ENCODE measurements at regions not wholly inside any gene's neighbourhood (a gene's known extent, or its start where the extent isn't known, plus 50 kb on each side); places are given as distances from the start of the nearest gene placed in this dataset.
"Not testable (repeated sequence)": the region's sequence is repeated elsewhere in the genome, so short reads cannot be mapped to it uniquely, and the experiment has no call there.

- DNase-seq (ENCODE audit: low read depth), result no peak
- no peak for TF ChIP-seq CTCF (conservative IDR thresholded peaks at IDR 0.05; ENCODE audit: low read depth, low read length)
These were observed 89.9 kb downstream of the RFPL4B start for GRCh38 chr6:112437058-112437457.

GRCh38 chr6:112439010-112439409 lies 91.9 kb downstream of the RFPL4B start:
- no peak for DNase-seq (ENCODE audit: low read depth)
- no peak for TF ChIP-seq CTCF (conservative IDR thresholded peaks at IDR 0.05; ENCODE audit: low read depth, low read length)

More at GRCh38 chr6:112437058-112437457, 89.9 kb downstream of the RFPL4B start:
- H3K4me3 ChIP-seq (ENCODE audit: low read length), result no peak overlapping the region

GRCh38 chr6:112439432-112439831 lies 92.3 kb downstream of the RFPL4B start:
- H3K4me3 ChIP-seq (ENCODE audit: low read length), result no peak overlapping the region
- DNase-seq (ENCODE audit: low read depth), result no peak
- TF ChIP-seq CTCF (conservative IDR thresholded peaks at IDR 0.05; ENCODE audit: low read depth, low read length), result no peak

More at GRCh38 chr6:112439010-112439409, 91.9 kb downstream of the RFPL4B start:
- no peak overlapping the region for H3K4me3 ChIP-seq (ENCODE audit: low read length)

GRCh38 chr6:112441607-112442006 lies 94.5 kb downstream of the RFPL4B start:
- TF ChIP-seq CTCF (conservative IDR thresholded peaks at IDR 0.05; ENCODE audit: low read depth, low read length), result no peak
- DNase-seq (ENCODE audit: low read depth), result no peak
- no peak overlapping the region for H3K4me3 ChIP-seq (ENCODE audit: low read length)

- no peak for TF ChIP-seq CTCF (conservative IDR thresholded peaks at IDR 0.05; ENCODE audit: low read depth, low read length)
- peak; percentile 72 for DNase-seq (ENCODE audit: low read depth)
- no peak overlapping the region for H3K4me3 ChIP-seq (ENCODE audit: low read length)
These were observed 96.3 kb downstream of the RFPL4B start for GRCh38 chr6:112443179-112444065.

GRCh38 chr6:112448786-112449185 lies 101.7 kb downstream of the RFPL4B start:
- not testable (repeated sequence) for DNase-seq (ENCODE audit: low read depth); H3K4me3 ChIP-seq (ENCODE audit: low read length)

- no peak overlapping the region for H3K4me3 ChIP-seq (ENCODE audit: low read length)
These were observed 103.5 kb downstream of the RFPL4B start for GRCh38 chr6:112450663-112451062.

More at GRCh38 chr6:112450663-112451062, 103.5 kb downstream of the RFPL4B start:
- no peak for TF ChIP-seq CTCF (conservative IDR thresholded peaks at IDR 0.05; ENCODE audit: low read depth, low read length)
- DNase-seq (ENCODE audit: low read depth), result no peak

Data from retinal pigment epithelial cell (primary cell).